ENCODE measurements at regions not wholly inside any gene's neighbourhood (a gene's known extent, or its start where the extent isn't known, plus 50 kb on each side); places are given as distances from the start of the nearest gene placed in this dataset.

DNA sequence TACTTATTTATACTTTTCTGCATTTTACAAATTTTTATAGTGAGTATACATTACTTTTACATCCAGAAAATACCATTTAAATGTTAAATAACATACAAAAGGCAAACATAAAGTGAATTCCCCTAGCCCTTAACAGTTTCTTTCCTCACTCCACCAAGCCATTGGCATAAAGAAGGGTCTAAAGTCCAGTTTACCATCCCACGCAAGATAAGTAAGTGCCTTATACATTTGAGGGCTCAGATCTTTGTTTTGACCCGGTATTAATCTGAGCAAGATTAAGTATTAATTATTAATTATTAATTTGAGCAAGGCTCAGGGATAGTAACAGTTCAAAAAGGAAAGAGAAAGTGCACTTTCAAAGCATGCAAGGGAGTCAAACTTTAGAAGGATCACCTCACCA, 182.9 kb downstream of the DICER1 start:
- TF ChIP-seq, protein P1, sequence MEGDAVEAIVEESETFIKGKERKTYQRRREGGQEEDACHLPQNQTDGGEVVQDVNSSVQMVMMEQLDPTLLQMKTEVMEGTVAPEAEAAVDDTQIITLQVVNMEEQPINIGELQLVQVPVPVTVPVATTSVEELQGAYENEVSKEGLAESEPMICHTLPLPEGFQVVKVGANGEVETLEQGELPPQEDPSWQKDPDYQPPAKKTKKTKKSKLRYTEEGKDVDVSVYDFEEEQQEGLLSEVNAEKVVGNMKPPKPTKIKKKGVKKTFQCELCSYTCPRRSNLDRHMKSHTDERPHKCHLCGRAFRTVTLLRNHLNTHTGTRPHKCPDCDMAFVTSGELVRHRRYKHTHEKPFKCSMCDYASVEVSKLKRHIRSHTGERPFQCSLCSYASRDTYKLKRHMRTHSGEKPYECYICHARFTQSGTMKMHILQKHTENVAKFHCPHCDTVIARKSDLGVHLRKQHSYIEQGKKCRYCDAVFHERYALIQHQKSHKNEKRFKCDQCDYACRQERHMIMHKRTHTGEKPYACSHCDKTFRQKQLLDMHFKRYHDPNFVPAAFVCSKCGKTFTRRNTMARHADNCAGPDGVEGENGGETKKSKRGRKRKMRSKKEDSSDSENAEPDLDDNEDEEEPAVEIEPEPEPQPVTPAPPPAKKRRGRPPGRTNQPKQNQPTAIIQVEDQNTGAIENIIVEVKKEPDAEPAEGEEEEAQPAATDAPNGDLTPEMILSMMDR (conservative IDR thresholded peaks at IDR 0.05; ENCODE audit: low read depth in 2 of 2), result no peak
- TF ChIP-seq CREB1 (CRISPR knock-in tag; IDR thresholded peaks at IDR 0.05; ENCODE audit: low read depth) (no peak), EZH2phosphoT487 (IDR thresholded peaks at IDR 0.05; ENCODE audit: unreplicated experiment) (no peak), POLR2AphosphoS5 (IDR thresholded peaks at IDR 0.05; ENCODE audit: low read depth) (no peak), EZH2 (IDR thresholded peaks at IDR 0.05; ENCODE audit: low read depth, unreplicated experiment) (no peak), ZNF114 (CRISPR knock-in tag; IDR thresholded peaks at IDR 0.05) (no peak), STAT1 (IDR thresholded peaks at IDR 0.05; ENCODE audit: unreplicated experiment) (no peak), JUNB (IDR thresholded peaks at IDR 0.05; ENCODE audit: unreplicated experiment) (no peak), ZNF331 (CRISPR knock-in tag; IDR thresholded peaks at IDR 0.05; ENCODE audit: low read depth) (no peak)
- TF ChIP-seq, protein P2, sequence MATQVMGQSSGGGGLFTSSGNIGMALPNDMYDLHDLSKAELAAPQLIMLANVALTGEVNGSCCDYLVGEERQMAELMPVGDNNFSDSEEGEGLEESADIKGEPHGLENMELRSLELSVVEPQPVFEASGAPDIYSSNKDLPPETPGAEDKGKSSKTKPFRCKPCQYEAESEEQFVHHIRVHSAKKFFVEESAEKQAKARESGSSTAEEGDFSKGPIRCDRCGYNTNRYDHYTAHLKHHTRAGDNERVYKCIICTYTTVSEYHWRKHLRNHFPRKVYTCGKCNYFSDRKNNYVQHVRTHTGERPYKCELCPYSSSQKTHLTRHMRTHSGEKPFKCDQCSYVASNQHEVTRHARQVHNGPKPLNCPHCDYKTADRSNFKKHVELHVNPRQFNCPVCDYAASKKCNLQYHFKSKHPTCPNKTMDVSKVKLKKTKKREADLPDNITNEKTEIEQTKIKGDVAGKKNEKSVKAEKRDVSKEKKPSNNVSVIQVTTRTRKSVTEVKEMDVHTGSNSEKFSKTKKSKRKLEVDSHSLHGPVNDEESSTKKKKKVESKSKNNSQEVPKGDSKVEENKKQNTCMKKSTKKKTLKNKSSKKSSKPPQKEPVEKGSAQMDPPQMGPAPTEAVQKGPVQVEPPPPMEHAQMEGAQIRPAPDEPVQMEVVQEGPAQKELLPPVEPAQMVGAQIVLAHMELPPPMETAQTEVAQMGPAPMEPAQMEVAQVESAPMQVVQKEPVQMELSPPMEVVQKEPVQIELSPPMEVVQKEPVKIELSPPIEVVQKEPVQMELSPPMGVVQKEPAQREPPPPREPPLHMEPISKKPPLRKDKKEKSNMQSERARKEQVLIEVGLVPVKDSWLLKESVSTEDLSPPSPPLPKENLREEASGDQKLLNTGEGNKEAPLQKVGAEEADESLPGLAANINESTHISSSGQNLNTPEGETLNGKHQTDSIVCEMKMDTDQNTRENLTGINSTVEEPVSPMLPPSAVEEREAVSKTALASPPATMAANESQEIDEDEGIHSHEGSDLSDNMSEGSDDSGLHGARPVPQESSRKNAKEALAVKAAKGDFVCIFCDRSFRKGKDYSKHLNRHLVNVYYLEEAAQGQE (IDR thresholded peaks at IDR 0.05; ENCODE audit: unreplicated experiment), result no peak
- TF ChIP-seq, protein P3, sequence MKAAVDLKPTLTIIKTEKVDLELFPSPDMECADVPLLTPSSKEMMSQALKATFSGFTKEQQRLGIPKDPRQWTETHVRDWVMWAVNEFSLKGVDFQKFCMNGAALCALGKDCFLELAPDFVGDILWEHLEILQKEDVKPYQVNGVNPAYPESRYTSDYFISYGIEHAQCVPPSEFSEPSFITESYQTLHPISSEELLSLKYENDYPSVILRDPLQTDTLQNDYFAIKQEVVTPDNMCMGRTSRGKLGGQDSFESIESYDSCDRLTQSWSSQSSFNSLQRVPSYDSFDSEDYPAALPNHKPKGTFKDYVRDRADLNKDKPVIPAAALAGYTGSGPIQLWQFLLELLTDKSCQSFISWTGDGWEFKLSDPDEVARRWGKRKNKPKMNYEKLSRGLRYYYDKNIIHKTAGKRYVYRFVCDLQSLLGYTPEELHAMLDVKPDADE (IDR thresholded peaks at IDR 0.05), result no peak
